ENCODE measurements at regions not wholly inside any gene's neighbourhood (a gene's known extent, or its start where the extent isn't known, plus 50 kb on each side); places are given as distances from the start of the nearest gene placed in this dataset.
A peak's percentile ranks its signal among the peaks of the same experiment; 100 is the strongest.
"Not testable (repeated sequence)": the region's sequence is repeated elsewhere in the genome, so short reads cannot be mapped to it uniquely, and the experiment has no call there.

DNA sequence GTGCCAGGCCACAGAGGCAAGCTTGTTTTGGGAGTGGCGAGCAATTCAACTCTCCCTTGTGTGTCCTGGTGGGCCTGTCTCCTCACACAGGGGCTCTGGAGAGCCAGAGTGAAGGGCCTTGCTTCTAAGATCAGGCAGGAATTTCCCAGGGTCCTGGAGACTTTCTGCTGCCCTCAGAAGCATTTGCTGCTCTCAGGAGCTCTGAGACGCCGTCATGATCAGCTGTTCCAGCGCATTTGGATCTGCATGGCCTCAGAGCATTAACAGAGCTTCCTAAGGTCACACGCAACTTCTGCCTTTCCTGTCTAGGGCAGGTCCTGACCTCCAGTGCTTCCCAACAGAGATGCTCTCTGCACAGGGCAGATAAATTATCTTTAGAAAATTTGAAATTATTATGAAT lies 52.2 kb upstream of the C10orf90 start:
- DNase-seq (ENCODE audit: low spot score): no peak

DNA sequence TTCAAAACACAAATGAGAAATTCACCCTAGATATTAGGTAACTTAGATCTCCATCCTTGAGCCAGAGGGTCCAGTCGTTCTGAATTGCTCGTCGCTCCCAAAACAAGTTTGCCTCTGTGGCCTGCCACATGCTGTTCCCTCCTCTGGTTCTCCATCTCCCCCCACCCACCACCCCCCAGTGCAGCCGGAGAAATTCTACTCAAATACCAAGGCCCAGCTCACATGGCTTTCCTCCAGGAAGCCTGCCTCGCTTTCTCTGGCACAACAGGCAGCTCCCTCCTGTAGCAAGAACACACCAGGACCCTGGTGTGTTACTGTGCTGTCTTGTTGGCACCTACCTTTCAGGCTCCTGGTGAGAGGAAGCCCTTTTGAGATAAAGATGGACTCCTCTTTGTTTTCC lies 52.7 kb upstream of the C10orf90 start:
- no peak for DNase-seq (ENCODE audit: low spot score)

DNA sequence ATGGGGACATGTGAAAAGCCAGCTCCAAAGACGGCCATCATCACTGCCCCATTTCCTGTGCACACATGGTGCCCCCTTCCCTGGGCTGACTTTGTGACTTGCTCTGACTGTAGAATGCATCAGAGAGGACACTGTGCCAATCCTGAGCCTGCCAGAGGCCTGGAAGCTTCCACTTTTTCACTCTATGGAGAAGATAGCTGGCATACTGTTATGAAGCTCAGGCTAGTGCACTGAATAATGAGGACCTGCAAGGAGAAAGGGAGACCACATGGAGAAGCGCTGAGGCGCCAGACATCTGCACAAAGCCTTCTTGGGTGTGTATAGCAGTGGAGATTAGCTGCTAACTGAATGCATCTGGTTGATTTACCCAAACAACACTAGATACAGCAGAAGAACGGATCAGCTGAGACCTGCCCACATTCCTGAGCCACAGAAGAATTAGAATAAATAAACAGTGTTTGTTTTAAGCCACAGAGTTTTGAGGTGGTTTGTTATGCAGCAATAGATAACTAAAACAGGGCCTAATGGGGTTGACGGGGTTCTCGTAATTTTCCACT lies 58.9 kb upstream of the C10orf90 start:
- no peak for DNase-seq (ENCODE audit: low spot score)

DNA sequence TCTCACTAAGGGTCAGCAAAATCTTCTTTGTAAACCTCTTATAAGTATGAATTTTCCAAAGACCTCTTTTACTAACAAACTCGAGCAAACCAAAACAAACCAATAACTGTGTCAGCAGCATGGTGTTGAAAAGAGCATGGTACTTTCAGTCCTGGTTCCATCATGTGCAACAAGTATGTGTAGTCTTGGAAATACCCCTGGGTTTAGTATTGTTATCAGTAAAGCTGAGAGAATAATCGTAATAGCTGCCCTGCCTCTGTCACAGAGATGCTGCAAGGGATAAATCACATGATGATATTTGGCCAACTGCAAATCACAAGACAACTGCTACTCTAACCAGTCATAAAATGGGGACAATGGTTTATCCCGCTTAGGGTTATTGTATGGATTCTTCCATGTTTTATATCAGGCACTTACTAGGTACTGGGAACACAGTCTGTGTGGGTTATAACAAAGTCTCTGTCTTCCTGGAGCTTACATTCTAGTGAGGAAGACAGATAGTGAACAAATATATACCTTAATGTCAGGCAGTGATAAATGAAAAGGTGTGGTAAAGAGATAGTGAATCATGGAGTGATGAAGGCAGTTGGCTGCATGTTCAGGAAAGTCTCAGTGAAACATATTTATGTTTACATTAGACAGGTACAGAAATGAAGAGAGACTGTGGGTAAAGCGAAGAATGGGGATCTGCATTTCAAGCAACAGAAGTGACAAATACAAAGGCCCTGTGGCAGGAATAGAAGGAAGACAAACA lies 60.5 kb upstream of the C10orf90 start:
- no peak for DNase-seq (ENCODE audit: low spot score)

DNA sequence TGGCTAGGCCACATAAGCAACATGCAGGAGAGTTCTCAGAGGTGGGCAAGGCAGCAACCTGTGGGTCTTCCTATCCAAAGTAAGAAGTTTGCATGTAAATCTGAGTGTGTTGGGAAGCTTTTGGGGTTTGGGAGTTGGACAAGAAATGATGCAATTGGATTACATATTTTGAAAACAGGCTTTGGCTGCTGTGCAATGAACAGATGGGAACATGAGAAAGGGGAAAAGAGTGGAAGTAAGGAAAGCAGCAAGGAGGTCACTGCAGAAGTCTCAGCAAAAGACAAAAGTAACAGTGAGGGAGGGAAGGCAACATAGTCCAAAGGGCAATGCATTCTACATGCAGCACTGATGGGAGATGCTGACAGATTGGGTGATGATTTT lies 61.1 kb upstream of the C10orf90 start:
- DNase-seq (ENCODE audit: low spot score): no peak

DNA sequence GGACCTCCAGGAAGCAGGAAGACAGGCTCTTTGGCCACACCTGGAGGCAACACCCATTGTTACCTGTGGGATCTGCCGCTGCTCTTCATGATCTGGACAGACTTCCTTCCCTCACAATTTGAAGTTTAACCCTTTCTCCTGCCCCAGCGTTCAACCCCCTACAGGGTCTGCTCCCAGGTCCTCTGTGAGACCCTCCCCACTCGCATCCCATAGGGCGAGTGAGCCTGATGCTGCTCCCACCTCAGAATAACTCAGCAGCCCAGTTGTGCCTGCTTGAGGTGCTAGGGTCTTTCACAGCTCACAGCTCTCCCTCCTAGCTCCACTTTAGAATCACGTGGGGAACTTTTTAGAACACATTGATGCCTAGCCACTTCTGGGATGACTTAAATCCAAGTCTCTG lies 61.8 kb upstream of the C10orf90 start:
- no peak for DNase-seq (ENCODE audit: low spot score)

DNA sequence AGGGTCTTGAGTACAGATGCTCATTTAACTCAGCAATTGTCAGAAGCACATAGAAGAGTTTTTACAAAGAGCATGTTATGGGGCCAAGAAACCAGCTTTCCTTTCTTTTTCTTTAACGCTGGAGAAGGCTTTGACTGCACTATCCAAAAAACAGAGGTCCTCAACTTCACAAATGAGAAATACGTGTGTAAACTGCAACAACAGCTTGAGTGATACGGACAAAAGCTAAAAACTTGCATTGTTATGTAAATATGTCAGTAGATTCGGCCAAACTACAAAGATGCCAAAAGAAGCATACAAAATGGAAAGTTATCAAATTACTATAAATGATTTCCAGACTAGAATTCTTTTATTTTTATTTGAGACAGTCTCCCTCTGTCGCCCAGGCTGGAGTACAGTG lies 62.4 kb upstream of the C10orf90 start:
- DNase-seq (ENCODE audit: low spot score): no peak

DNA sequence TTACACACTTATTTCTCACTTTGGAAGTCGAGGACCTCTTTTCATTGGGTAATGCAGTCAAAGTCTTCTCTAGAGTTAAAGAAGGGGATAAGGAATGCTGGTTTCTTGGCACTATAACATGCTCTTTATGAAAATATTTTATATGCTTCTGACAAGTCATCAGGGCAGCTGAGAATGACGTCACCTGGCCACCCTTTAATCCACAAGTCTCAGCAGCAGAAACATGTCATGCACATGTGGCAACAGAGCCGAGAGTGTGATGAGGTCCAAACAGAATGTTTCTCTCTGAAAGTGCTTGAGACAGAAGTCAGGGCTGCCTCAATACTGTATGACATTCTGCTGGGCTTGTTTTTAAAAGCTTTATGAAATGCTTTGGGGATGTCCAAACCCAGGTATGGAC lies 63.5 kb upstream of the C10orf90 start:
- DNase-seq (ENCODE audit: low spot score): no peak

DNA sequence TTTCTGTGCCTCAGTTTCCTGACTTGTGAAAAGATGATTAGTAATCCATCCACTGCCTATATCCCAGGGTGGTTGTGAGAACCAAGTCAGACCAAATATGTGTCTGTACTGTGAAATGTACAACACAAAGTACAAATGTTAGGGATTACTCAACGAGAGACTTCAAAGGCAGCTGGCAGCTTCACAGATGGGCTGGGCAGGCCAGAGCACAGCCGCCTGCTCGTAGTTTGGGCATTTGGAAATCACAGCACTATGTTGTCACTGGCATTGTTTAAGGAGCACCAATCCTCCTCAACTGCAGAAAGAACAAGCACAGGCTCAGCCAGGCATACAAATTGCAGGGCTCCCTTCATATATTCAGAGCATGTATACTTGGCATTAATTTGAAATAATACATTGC lies 64.5 kb upstream of the C10orf90 start:
- DNase-seq (ENCODE audit: low spot score): no peak

DNA sequence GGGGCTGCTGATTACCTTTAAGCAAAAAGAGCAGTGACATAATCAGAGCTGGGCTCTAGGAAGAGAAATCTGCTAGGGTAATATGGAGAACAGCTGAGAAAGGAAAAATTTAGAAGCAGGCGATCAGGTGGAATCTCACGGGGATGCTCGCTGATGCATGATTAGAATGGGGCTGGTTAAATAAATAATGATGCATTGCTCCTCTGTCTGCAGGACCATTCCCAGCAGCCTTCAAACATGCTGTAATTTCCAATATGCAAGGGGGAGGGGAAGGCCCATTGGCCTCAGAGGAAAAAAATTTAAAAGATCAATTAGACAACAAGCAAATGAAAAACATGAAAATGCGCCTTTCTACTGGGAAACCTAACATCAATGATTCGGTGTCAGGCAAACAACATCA lies 65.6 kb upstream of the C10orf90 start:
- no peak for DNase-seq (ENCODE audit: low spot score)

DNA sequence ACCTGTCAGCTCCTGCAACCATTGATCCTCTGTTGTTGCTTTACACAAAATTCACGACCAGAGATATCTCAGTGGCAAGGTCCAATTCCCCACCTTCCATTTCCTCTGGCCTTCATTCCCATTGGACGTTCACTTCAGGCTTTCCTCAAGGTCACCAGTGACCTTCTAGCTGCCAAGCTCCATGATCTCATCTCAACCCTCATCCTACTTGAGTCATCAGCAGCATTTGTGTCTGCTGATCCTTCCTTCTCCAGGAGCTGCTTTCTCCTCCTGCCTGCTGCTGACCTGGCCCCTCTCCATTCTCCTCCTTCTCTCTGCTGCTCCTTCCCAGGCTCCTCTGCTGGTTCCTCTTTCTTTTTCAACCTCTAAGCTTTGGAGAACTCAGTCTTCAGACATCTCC lies 66.2 kb upstream of the C10orf90 start:
- no peak for DNase-seq (ENCODE audit: low spot score)

DNA sequence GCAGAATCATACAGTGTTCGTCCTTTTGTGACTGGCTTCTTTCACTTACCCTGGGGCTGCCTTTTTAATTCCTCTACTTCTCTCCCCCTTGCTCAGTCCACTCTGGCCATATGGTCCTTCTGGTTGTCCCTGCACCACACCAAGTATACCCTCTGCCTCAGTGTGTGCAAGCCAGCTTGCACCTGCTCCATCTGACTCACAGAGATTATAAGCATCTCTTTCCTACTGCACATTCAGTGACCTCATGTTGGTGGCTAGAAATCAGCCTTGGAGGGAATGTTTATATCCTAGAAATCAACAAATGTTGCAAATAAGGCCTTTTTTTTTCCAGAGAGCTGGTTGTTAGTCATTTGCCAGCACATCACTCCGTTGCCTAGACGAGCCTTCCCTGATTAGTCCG lies 67.5 kb upstream of the C10orf90 start:
- DNase-seq (ENCODE audit: low spot score): no peak

DNA sequence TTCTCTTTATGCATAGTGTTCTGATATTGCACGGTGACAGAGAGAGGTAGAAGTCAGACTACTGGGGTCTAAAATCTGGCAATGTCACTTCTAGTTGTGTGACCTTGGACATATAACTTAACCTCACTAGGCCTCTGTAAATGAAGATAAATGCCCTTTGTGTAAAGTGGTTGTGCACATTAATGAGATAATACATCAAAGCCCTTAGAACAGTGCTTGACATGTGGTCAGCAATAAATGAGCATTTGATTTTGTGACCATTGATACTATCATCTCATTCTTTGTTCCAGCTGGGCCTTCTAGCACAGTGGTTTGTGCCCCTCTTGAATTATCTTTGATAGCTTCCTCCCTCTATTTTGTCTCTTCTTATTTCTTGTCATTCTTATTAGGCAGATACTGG lies 74.1 kb upstream of the C10orf90 start:
- no peak for DNase-seq (ENCODE audit: low spot score)

DNA sequence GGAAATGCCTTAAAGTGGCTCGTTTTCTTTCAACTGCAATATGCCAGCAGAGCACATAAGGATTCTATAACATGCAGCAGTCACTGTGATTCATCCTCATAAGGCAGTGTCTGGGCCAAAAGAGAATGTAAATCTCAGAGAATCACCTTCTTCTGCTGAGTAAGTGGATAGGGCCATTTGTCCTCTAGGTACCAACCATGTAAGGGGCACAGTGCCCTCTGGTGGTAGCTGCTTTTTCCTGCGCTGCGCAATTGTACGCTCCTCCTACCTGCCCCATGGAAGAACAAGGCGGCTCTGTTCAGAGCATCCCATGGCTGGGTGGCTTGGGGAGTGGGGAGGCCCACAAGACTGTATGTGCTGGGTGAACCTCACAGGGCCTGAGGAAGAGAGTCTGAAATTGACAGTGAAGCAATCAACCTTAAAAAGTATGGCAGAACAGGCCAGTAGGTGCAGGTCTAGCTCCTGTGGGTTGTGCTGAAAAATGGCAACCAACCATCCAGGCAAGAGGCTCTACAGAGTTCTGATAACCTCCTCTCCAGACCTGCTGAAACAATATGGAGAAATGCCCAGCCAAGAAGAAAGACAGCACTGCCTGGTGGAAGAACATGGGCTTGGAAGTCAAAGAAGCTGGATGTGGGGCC lies 78.6 kb upstream of the C10orf90 start:
- DNase-seq (ENCODE audit: low spot score): peak; percentile 5

DNA sequence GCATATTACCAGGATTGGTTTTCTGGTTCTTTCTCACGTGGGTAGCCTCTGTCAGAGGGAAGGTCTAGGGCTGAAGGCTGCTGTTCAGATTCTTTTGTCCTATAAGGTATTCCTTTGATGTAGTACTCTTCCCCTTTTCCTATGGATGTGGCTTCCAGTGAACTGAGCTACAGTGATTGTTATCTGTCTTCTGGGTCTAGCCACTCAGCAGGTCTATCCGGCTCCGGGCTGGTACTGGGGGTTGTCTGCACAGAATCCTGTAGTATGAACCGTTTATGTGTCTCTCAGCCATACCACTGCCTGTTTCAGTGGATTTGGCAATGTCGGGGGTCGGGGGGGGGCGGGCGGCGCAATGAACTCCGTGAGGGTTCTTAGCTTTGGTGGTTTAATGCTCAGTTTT lies 84.5 kb upstream of the C10orf90 start:
- no peak for DNase-seq (ENCODE audit: low spot score)

DNA sequence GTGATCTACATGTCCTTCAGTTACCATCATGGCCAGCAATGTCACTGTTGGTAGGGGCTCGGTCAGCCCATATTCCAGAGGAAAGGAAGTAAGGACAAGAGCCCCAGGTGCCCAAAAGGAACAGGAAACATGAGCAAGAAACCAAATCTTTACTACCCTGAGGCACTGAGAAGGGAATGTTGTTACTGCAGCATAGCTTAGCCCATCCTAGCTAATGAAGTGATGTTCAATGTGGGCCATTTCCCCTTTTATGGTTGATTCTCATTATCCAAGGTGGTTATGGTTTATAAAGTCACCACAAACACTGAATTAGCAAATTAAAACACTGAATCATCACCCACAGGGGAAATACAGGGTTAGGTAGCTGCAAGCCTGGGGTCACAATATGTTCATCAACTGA lies 88.4 kb upstream of the C10orf90 start:
- DNase-seq (ENCODE audit: low spot score): no peak

DNA sequence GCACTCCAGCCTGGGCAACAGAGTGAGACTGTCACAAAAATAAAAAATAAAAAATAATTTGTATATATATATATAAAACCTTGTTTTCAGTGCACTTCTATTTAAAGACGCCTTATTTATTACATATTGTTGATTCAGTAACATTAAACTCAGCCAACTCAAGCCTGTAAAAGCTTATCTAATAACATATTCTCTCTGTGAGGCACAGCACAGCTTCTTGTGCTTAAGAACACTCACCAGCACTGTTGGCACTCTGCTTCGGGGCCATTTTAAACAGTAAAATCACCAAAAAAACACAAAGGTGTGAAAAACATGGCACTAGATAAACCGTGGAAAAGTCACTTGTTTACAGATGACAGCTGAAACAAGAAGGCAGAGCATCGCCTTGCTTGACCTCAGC lies 89.0 kb upstream of the C10orf90 start:
- DNase-seq (ENCODE audit: low spot score): no peak

DNA sequence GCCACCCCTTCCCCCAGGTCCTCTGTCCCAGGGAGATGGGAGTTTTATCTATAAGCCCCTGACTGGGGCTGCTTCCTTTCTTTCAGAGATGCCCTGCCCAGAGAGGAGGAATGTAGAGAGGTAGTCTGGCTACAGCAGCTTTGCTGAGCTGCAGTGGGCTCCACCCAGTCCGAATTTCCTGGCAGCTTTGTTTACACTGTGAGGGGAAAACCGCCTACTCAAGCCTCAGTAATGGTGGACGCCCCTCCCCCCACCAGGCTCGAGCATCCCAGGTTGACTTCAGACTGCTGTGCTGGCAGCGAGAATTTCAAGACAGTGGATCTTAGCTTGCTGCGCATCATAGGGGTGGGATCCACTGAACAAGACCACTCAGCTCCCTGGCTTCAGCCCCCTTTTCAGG lies 96.2 kb upstream of the C10orf90 start:
- DNase-seq (ENCODE audit: low spot score): not testable (repeated sequence)

DNA sequence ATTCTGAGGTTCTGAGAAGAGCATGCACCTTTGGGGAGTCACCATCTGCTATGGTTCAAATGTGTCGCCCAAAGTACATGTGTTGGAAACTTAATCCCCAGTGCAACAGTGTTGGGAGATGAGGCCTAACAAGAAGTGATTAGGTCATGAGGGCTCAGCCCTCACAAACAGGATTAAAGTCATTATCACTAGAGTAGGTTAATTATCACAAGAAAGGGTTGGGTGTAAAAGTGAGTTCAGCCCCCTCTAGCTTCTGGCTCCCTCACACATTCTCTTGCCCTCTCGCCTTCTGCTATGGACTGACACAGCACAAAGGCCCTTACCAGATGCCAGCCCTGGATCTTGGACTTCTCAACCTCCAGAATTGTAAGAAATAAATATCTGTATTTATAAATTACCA lies 100.3 kb upstream of the C10orf90 start:
- DNase-seq (ENCODE audit: low spot score): no peak

DNA sequence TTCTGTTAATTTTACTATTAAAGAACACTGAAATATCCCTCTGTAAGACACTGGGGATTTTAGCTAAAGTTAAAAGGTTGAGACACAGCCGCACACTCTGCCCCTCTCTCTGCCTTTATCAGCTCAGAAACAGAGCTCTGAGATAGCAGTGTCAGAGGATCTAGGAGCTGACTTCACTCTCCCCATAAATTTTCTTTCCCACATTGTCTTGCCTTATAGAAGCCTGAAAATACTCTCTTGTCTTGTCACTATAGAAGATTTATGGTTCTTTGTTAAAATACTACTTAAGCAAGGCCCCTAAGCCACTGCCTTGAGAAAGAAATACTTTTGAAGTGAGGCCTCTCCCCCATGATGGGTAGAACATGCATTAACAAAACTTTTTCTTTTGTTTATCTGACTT lies 105.7 kb upstream of the C10orf90 start:
- no peak for DNase-seq (ENCODE audit: low spot score)

DNA sequence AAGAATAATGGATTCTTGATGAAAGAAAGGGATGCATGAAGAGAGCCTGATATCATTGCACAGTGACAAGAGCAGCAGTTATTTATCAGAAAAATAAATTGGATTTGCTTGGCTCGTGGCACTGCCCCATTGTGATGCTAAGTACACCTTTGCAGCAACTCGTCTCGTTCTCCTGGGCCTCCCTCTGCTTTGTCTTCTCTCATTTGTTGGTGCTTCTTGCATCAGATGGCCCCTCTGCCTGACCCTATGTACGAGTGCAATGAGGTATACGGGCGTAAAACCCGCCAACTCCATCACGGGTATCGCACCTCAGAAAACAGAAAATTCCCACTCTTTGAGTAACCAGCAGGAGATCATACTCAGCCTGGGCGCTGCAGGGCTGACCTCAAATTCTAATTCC lies 107.2 kb upstream of the C10orf90 start:
- no peak for DNase-seq (ENCODE audit: low spot score)

DNA sequence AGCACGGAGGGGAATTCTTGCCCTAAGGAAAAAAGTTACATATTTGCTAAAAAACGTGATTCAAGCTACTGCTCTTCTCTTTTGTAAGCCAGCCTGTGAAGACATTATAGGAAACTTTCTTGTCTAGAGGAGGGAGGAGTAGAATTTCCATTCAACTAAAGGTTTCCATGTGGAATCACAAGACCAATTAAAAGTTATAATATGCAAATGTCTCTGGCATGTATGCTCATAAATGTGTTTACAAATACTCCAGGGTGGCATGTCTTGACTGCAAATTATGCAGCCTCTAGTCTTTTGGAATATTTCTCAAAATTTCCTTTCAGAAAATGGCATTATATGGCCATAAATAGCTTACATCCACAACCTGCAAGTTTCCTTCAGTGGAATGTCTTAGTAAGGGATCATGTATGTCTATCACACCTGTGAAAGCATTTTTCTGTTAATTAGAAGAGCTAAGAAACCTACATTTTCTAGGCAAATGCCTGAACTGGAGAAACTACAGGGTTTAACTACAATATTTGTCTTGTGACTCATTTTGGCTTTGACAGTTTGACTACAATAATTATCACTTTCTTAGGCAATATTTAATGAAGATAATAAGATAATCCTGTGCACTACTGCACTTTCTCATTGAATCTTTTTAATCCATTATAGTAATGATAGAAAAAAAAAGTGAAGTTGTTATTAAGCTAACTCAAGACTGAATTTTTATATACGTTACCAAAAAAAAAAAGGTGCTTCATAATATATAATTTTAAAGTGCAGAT lies 111.1 kb upstream of the C10orf90 start:
- no peak for DNase-seq (ENCODE audit: low spot score)
